GM23248 (cell line): ENCODE measurements at regions not wholly inside any gene's neighbourhood (a gene's known extent, or its start where the extent isn't known, plus 50 kb on each side); places are given as distances from the start of the nearest gene placed in this dataset.

Source experiments
- DNase-seq: peaks from one replicate; pipeline ENCODE4 v3.0.0-alpha.2; 2015
- H2AFZ ChIP-seq: fragments of 200-600 bp; sonication (generic); 2 replicates; pipeline ENCODE4 v1.6.1; 2016; ENCODE audit warnings: antibody characterized with exemption
- H3F3A ChIP-seq: fragments of 200-600 bp; sonication (generic); 2 replicates; pipeline ENCODE4 v1.6.1; 2016; ENCODE audit warnings: mild to moderate bottlenecking, antibody characterized with exemption, mixed run types; ENCODE audit not compliant: insufficient read depth
- H3K27ac ChIP-seq: fragments of 200-600 bp; sonication (generic); 2 replicates; pipeline ENCODE4 v1.5.1; 2016; ENCODE audit warnings: mild to moderate bottlenecking
- H3K27me3 ChIP-seq: fragments of 200-600 bp; sonication (generic); replicated peaks from 2 replicates; pipeline ENCODE4 v1.6.1; 2016; ENCODE audit warnings: mild to moderate bottlenecking; ENCODE audit not compliant: insufficient read depth
- H3K36me3 ChIP-seq: fragments of 200-600 bp; sonication (generic); 2 replicates; pipeline ENCODE4 v1.6.1; 2016; ENCODE audit warnings: low read depth, mild to moderate bottlenecking
- H3K4me1 ChIP-seq: fragments of 200-600 bp; sonication (generic); 2 replicates; pipeline ENCODE4 v1.6.1; 2016; ENCODE audit warnings: mild to moderate bottlenecking; ENCODE audit not compliant: insufficient read depth
- H3K4me2 ChIP-seq: fragments of 200-600 bp; sonication (generic); one replicate; pipeline ENCODE4 v1.6.1; 2016; ENCODE audit warnings: mild to moderate bottlenecking; ENCODE audit not compliant: unreplicated experiment
- H3K4me3 ChIP-seq: fragments of 200-600 bp; sonication (generic); 2 replicates; pipeline ENCODE4 v1.5.1; 2016; ENCODE audit warnings: mild to moderate bottlenecking
- H3K79me2 ChIP-seq: fragments of 200-600 bp; sonication (generic); 2 replicates; pipeline ENCODE4 v1.6.1; 2016; ENCODE audit warnings: mild to moderate bottlenecking; ENCODE audit not compliant: insufficient read depth
- H3K9ac ChIP-seq: fragments of 200-600 bp; sonication (generic); 2 replicates; pipeline ENCODE4 v1.6.1; 2016; ENCODE audit warnings: mild to moderate bottlenecking
- H3K9me2 ChIP-seq: fragments of 200-600 bp; sonication (generic); 2 replicates; pipeline ENCODE4 v1.6.1; 2016; ENCODE audit warnings: mixed run types, mild to moderate bottlenecking, moderate library complexity; ENCODE audit not compliant: insufficient read depth
- H3K9me3 ChIP-seq: fragments of 200-600 bp; sonication (generic); one replicate; pipeline ENCODE4 v1.6.1; 2017; ENCODE audit warnings: low read depth
- H4K20me1 ChIP-seq: fragments of 200-600 bp; sonication (generic); 2 replicates; pipeline ENCODE4 v1.6.0; 2016; ENCODE audit not compliant: insufficient read depth
- EZH2 ChIP-seq: fragments of 200-600 bp; sonication (generic); IDR thresholded peaks from 2 replicates; pipeline ENCODE4 v1.6.1; 2018; ENCODE audit warnings: antibody characterized with exemption, mild to moderate bottlenecking; ENCODE audit not compliant: insufficient read depth, poor library complexity, severe bottlenecking
- EZH2phosphoT487 ChIP-seq: fragments of 200-600 bp; sonication (generic); IDR thresholded peaks from 2 replicates; pipeline ENCODE4 v1.6.1; 2018; ENCODE audit warnings: antibody characterized with exemption, moderate library complexity, mild to moderate bottlenecking, low read depth; ENCODE audit not compliant: insufficient read depth
- WGBS, 2 experiments: methylation state at CpG; one replicate each; pipeline ENCODE4 v1.1.6; 2015 to 2017; ENCODE audit warnings: low lambda C conversion rate in 2 of 2, low coverage in 1 of 2; ENCODE audit errors: missing lambda C conversion rate in 2 of 2; 5-methylcytosine and 5-hydroxymethylcytosine counted together
- in situ Hi-C: fragments of 300-500 bp; cut with MboI; formaldehyde crosslinking; loops from 2 replicates; pipeline ENCODE4 v1.15.0; 2020

- no peaks in the 10 kb centered on the region for H3K36me3 ChIP-seq
- in situ Hi-C loops, result no loop called here
- H2AFZ ChIP-seq, result no peak overlapping the region
Measured at GRCh38 chr13:31049083-31049482, 112.6 kb downstream of the HSPH1 start.

DNA sequence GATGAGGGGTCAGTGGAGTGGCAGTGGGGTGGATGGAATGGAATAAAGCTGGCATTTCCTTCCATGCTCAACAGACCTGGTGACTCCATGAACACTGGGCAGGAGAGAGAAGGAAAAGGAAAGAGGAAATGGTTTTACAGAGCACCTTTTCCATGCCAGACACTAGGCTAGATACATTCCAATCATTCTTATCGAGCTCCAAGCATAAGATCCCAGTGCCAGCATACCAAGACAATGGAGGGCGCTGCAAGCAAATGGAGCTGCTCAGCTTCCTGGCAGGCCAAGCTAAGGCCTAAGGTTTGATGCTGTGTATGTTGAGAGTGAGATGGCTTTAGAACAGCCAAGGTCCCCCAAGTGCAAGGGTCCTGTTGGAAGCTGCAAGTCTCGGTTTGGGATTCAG, 113.2 kb downstream of the HSPH1 start:
- Histone ChIP-seq H3K36me3 (no peaks in the 10 kb centered on the region), H3K4me1 (peaks cover 31% of the 10 kb centered on the region), H3K4me3 (no peak overlapping the region), H3K9me2 (no peaks in the 10 kb centered on the region), H3K4me2 (no peak overlapping the region), H3K9ac (no peak overlapping the region), H3K27me3 (no peaks in the 10 kb centered on the region), H3K9me3 (no peaks in the 10 kb centered on the region), H3F3A (peaks cover 32% of the 10 kb centered on the region), H3K27ac (no peak overlapping the region), H3K79me2 (no peaks in the 10 kb centered on the region), H4K20me1 (no peaks in the 10 kb centered on the region), H2AFZ (no peak overlapping the region)
- DNase-seq, result no peak
- no peak for TF ChIP-seq EZH2phosphoT487
- no peak for TF ChIP-seq EZH2
- in situ Hi-C loops, result no loop called here
- WGBS, 2 experiments, result 92 to 94% methylated on average over 3 of the region's 3 CpGs

More at GRCh38 chr13:31049083-31049482, 112.6 kb downstream of the HSPH1 start:
- TF ChIP-seq EZH2, result no peak
- TF ChIP-seq EZH2phosphoT487, result no peak
- Histone ChIP-seq H3K9me3 (no peaks in the 10 kb centered on the region), H3K27ac (no peak overlapping the region), H3K27me3 (no peaks in the 10 kb centered on the region), H3K9ac (no peak overlapping the region), H3K4me3 (no peak overlapping the region), H3K9me2 (no peaks in the 10 kb centered on the region), H3F3A (peaks cover 32% of the 10 kb centered on the region), H3K4me1 (peaks cover 31% of the 10 kb centered on the region), H4K20me1 (no peaks in the 10 kb centered on the region), H3K4me2 (no peak overlapping the region), H3K79me2 (no peaks in the 10 kb centered on the region)
- 95% methylated on average over 4 of the region's 4 CpGs for WGBS, 2 experiments
- no peak for DNase-seq

DNA sequence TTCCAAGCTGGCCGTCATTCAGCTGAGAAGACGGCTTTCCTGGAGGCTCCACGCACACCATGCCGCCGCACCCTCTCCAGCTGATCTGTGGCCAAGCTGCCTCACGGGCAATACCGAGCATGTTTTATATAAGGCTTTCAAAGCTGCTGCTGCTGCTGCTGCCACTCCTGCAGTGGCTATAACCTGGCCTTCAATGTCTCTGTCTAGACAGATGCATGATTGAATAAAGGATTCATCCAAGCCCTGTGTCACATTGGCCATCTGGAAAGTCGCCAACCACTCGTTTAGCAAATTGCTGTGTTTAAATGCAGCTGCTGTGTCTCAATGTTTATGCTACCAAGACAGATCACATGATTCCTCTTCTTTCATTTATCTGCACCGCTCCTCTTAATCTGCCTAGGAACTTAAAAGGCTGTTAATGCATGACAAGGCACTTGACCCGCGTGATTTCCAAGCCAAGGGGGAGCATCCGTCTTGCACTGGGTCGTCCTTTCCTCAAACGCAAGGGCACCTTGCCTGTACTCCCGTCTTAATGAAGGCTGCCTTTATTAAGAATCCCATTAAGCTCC, 114.3 kb downstream of the TEX26 start:
- in situ Hi-C loops, result no loop called here

DNA sequence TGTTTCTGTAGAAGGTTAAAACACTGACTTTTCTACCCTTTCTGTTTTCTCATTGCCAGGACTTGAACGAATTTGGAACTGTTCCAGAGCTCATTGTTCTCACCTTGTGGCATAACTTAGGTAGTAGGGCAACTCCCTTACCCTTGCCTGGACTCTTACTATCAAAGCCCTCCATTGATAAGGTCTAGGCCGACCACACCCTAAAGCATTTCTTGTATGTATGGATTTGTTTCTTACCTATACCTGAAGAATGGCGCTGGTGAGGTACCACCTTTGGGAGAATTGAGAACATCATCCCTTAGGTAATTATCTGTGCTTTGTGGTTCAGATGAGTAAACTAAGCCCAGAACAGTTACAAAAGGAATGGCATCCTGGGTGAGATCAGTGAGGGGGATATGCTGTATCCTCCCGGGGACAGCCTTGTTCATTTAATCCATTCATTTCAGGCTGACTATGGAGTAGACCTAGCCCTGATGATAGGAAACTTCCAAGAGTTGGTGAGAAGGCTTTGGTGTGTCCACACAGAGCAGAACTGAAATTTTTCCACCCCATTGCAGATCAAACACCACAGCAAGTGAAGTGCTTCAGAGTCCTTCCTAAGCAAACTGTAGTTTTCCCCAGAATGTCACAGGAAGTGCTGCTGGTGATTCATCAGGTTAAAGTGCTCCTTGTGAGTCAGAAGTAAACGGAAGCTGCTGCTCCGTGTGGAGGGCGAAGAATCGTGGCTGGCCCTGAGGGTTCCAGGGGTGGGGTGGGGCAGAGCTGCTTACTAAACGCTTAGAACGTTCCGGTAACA, 113.0 kb downstream of the TEX26 start:
- in situ Hi-C loops, result no loop called here
- peak overlapping the region; percentile 20; the same call in 1 of the 2 replicates for H3K4me3 ChIP-seq
- H3K27ac ChIP-seq, result peak overlapping the region; percentile 87
- no peaks in the 10 kb centered on the region for H3K9me3 ChIP-seq
- H3K9ac ChIP-seq, result peak overlapping the region; percentile 48
- peaks cover 24% of the 10 kb centered on the region for H3K4me1 ChIP-seq
- no peaks in the 10 kb centered on the region for H4K20me1 ChIP-seq
- peak overlapping the region; percentile 86 for H2AFZ ChIP-seq
- H3K27me3 ChIP-seq, result no peaks in the 10 kb centered on the region
- WGBS, 2 experiments, result 15% methylated on average over 11 of the region's 11 CpGs
- H3K9me2 ChIP-seq, result no peaks in the 10 kb centered on the region
- H3K79me2 ChIP-seq, result no peaks in the 10 kb centered on the region
- peak overlapping the region; percentile 79 for H3K4me2 ChIP-seq
- H3F3A ChIP-seq, result peaks cover 26% of the 10 kb centered on the region
- no peaks in the 10 kb centered on the region for H3K36me3 ChIP-seq
- peak; percentile 96 for DNase-seq
- no peak for TF ChIP-seq EZH2
- no peak for TF ChIP-seq EZH2phosphoT487

More for the DNA sequence above, 114.3 kb downstream of the TEX26 start:
- H3K9me3 ChIP-seq, result no peaks in the 10 kb centered on the region
- no peak overlapping the region for H3K27ac ChIP-seq
- H3K4me2 ChIP-seq, result no peak overlapping the region
- H3F3A ChIP-seq, result peaks cover 32% of the 10 kb centered on the region
- no peaks in the 10 kb centered on the region for H3K36me3 ChIP-seq
- H3K9me2 ChIP-seq, result no peaks in the 10 kb centered on the region
- no peaks in the 10 kb centered on the region for H4K20me1 ChIP-seq
- peak; percentile 31 for DNase-seq
- H3K4me3 ChIP-seq, result no peak overlapping the region
- TF ChIP-seq EZH2 (no peak), EZH2phosphoT487 (no peak)
- peaks cover 31% of the 10 kb centered on the region for H3K4me1 ChIP-seq
- no peaks in the 10 kb centered on the region for H3K79me2 ChIP-seq
- H3K27me3 ChIP-seq, result no peaks in the 10 kb centered on the region
- 52 to 54% methylated on average over 16 of the region's 16 CpGs for WGBS, 2 experiments
- peak overlapping the region; percentile 86 for H2AFZ ChIP-seq
- H3K9ac ChIP-seq, result no peak overlapping the region
